BJ (cell line): ENCODE measurements at regions not wholly inside any gene's neighbourhood (a gene's known extent, or its start where the extent isn't known, plus 50 kb on each side); places are given as distances from the start of the nearest gene placed in this dataset.

ENCODE experiments used
- CTCF ChIA-PET: fragments of 350-600 bp; formaldehyde crosslinking; extraction: SDS; loops from one replicate; lab custom pipeline; 2021; ENCODE audit warnings: antibody characterized with exemption, inconsistent platforms; lab: Yijun Ruan, JAX
- POLR2A ChIA-PET: fragments of 300-600 bp; sonication (Branson Sonifier 250); formaldehyde crosslinking; extraction: SDS; loops from one replicate; lab custom pipeline; 2021; ENCODE audit warnings: antibody characterized with exemption; lab: Charles Lee
- DNase-seq: peaks from one replicate; pipeline ENCODE4 v3.0.0-alpha.2; 2011; ENCODE audit warnings: low read depth
- H3K27me3 ChIP-seq: 2 replicates; pipeline ENCODE4 v1.6.0; 2011; ENCODE audit warnings: low read length; ENCODE audit not compliant: control insufficient read depth, insufficient read depth
- H3K36me3 ChIP-seq: 2 replicates; pipeline ENCODE4 v1.5.1; 2011; ENCODE audit warnings: low read length; ENCODE audit not compliant: control insufficient read depth, insufficient read depth
- H3K4me3 ChIP-seq: 2 replicates; pipeline ENCODE4 v1.5.1; 2011; ENCODE audit warnings: low read depth, mild to moderate bottlenecking, control low read depth, low read length
- TF ChIP-seq, protein P1 (sequence below): IDR thresholded peaks from 2 replicates; pipeline ENCODE4 v1.5.1; 2011; ENCODE audit warnings: low read depth, mild to moderate bottlenecking, control low read depth, inconsistent platforms, low read length, moderate library complexity; ENCODE audit not compliant: insufficient read depth

- TF ChIP-seq, protein P1, sequence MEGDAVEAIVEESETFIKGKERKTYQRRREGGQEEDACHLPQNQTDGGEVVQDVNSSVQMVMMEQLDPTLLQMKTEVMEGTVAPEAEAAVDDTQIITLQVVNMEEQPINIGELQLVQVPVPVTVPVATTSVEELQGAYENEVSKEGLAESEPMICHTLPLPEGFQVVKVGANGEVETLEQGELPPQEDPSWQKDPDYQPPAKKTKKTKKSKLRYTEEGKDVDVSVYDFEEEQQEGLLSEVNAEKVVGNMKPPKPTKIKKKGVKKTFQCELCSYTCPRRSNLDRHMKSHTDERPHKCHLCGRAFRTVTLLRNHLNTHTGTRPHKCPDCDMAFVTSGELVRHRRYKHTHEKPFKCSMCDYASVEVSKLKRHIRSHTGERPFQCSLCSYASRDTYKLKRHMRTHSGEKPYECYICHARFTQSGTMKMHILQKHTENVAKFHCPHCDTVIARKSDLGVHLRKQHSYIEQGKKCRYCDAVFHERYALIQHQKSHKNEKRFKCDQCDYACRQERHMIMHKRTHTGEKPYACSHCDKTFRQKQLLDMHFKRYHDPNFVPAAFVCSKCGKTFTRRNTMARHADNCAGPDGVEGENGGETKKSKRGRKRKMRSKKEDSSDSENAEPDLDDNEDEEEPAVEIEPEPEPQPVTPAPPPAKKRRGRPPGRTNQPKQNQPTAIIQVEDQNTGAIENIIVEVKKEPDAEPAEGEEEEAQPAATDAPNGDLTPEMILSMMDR, result no peak
- Histone ChIP-seq H3K36me3 (no peaks in the 10 kb centered on the region), H3K4me3 (no peak overlapping the region), H3K27me3 (no peaks in the 10 kb centered on the region)
- ChIA-PET CTCF (no interaction called here), POLR2A (no interaction called here)
- DNase-seq, result no peak
These were observed 154.2 kb upstream of the ID2 start for GRCh38 chr2:8527676-8528075.

DNA sequence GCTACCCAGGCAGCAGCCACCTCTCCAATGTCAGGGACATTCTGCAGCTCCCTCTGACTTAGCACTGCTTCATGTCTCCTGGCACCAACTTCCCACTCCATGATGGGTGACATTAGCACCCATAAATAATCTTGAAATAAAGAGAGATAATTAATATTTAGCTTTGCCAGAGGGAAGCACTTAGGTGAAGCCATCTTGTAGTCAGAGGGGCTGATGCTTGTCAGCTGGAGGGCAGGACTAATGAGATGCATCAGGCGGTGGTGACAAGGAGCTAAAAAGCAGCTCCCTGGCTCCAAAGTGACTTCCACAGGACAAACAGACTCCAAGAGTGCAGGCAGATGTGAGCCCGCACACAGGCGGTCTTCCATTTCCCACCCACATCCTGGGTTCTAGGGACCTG, 153.0 kb upstream of the ID2 start:
- Histone ChIP-seq H3K27me3 (no peaks in the 10 kb centered on the region), H3K36me3 (no peaks in the 10 kb centered on the region), H3K4me3 (no peak overlapping the region)
- CTCF ChIA-PET, result no interaction called here
- POLR2A ChIA-PET, result interaction anchor here (0.8 kb wide), 1 partner anchor 11 kb away, joined by 3 read pairs; no protein-coding TSS in a partner anchor
- TF ChIP-seq, protein P1, result no peak
- no peak for DNase-seq

GRCh38 chr2:8529706-8530277, 152.1 kb upstream of the ID2 start:
- no peak for DNase-seq
- H3K36me3 ChIP-seq, result no peaks in the 10 kb centered on the region
- POLR2A ChIA-PET, result interaction anchor here (0.8 kb wide), 1 partner anchor 10 kb away, joined by 3 read pairs; no protein-coding TSS in a partner anchor
- TF ChIP-seq, protein P1, result no peak
- CTCF ChIA-PET, result no interaction called here
- no peaks in the 10 kb centered on the region for H3K27me3 ChIP-seq
- no peak overlapping the region for H3K4me3 ChIP-seq

DNA sequence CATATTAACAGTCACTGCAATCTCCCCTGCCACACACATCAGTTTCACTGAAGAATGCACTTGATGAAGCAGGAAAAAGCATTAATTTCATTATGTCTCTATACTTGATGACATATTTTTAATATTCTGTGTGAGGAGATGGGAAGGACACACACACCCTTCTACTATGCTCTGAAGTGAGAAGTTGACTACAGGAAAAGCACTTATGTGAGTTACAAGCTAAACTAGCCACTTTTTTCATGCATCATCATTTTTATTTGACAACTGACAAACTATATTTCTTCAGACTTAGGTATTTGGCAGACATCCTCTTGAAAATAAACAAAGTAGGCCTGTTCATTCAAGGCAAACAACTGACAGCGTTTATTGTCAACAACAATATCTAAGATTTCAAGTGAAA, 150.4 kb upstream of the ID2 start:
- Histone ChIP-seq H3K36me3 (no peaks in the 10 kb centered on the region), H3K4me3 (no peak overlapping the region), H3K27me3 (no peaks in the 10 kb centered on the region)
- ChIA-PET CTCF (interaction anchor here (0.6 kb wide), 1 partner anchor 70 kb away, joined by 3 read pairs; no protein-coding TSS in a partner anchor), POLR2A (no interaction called here)
- TF ChIP-seq, protein P1, result no peak
- no peak for DNase-seq

GRCh38 chr2:8532438-8532837, 149.4 kb upstream of the ID2 start:
- no peak for DNase-seq

More at GRCh38 chr2:8532438-8532837, 149.4 kb upstream of the ID2 start:
- Histone ChIP-seq H3K4me3 (no peak overlapping the region), H3K27me3 (no peaks in the 10 kb centered on the region), H3K36me3 (no peaks in the 10 kb centered on the region)
- TF ChIP-seq, protein P1, result no peak
- CTCF ChIA-PET, result no interaction called here
- POLR2A ChIA-PET, result no interaction called here
